ENCODE measurements at regions not wholly inside any gene's neighbourhood (a gene's known extent, or its start where the extent isn't known, plus 50 kb on each side); places are given as distances from the start of the nearest gene placed in this dataset.

- TF ChIP-seq CTCF (IDR thresholded peaks at IDR 0.05; ENCODE audit: poor library complexity) = no peak
- no peak for TF ChIP-seq EZH2phosphoT487 (IDR thresholded peaks at IDR 0.05; ENCODE audit: low read depth, severe bottlenecking, unreplicated experiment)
- TF ChIP-seq EZH2 (IDR thresholded peaks at IDR 0.05; ENCODE audit: borderline replicate concordance) = no peak
Observed at GRCh38 chr5:110347781-110348180, 378.7 kb downstream of the TMEM232 start.

Measured in hepatocyte (in vitro differentiated cells).